ENCODE measurements at regions not wholly inside any gene's neighbourhood (a gene's known extent, or its start where the extent isn't known, plus 50 kb on each side); places are given as distances from the start of the nearest gene placed in this dataset.

DNA sequence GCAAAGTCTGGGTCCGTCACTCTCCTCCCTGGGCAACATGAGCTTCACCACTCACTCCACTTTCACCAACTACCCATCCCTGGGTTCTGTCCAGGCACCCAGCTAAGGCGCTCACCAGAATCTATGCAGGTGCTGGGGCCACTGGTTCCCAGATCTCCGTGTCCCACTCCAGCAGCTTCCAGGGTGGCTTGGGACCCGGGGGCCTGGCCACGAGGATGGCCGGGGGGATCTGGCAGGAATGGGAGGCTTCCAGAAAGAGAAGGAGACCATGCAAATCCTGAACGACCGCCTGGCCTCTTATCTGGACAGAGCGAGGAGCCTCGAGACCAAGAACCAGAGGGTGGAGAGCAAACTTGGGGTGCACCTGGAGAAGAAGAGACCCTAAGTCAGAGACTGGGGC is 1611.0 kb upstream of the ACO1 start:
- no peak for DNase-seq
- H3K27ac ChIP-seq (ENCODE audit: insufficient read depth in 1 of 2, low read depth in 1 of 2, low read length in 2 of 2, poor library complexity in 1 of 2, severe bottlenecking in 2 of 2), result no peak overlapping the region
- H3K36me3 ChIP-seq (ENCODE audit: control insufficient read depth in 4 of 4, insufficient read depth in 4 of 4, low read length in 3 of 4), result no peaks in the 10 kb centered on the region
- no peaks in the 10 kb centered on the region for H3K27me3 ChIP-seq (replicated peaks in 2 of 5; ENCODE audit: control insufficient read depth in 4 of 5, insufficient read depth in 5 of 5, low read length in 4 of 5)
- POLR2A ChIA-PET, result no interaction called here
- no peaks in the 10 kb centered on the region for H3K4me1 ChIP-seq (ENCODE audit: control extremely low read depth in 1 of 4, control insufficient read depth in 4 of 4, insufficient read depth in 4 of 4, low read length in 3 of 4)
- WGBS (ENCODE audit: insufficient coverage), result 98% methylated on average over 10 of the region's 10 CpGs
- CTCF ChIA-PET, result no interaction called here
- H3K4me3 ChIP-seq (ENCODE audit: control insufficient read depth in 1 of 7, extremely low read depth in 1 of 7, insufficient read depth in 4 of 7, low read depth in 2 of 7, low read length in 6 of 7), result no peak overlapping the region
- no peaks in the 10 kb centered on the region for H3K9me3 ChIP-seq (ENCODE audit: control extremely low read depth in 1 of 5, control insufficient read depth in 4 of 5, insufficient read depth in 2 of 5, low read depth in 1 of 5, low read length in 4 of 5)

DNA sequence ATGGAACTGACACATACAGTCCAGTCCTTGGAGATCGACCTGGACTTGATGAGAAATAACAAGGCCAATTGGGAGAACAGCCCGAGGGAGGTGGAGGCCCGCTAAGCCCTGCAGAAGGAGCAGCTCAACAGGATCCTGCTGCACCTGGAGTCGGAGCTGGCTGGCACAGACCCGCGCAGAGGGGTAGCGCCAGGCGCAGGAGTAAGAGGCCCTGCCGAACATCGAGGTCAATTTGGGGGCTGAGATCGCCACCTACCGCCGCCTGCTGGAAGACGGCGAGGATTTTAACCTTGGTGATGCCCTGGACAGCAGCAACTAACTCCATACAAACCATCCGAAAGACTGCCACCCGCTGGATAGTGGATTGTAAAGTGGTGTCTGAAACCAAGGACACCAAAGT is 1610.1 kb upstream of the ACO1 start:
- DNase-seq, result peak in 1 of 3 donors; percentile 1
- WGBS (ENCODE audit: insufficient coverage), result 75% methylated on average over 14 of the region's 17 CpGs
- CTCF ChIA-PET, result no interaction called here
- no peaks in the 10 kb centered on the region for H3K9me3 ChIP-seq (ENCODE audit: control extremely low read depth in 1 of 5, control insufficient read depth in 4 of 5, insufficient read depth in 2 of 5, low read depth in 1 of 5, low read length in 4 of 5)
- no peak overlapping the region for H3K27ac ChIP-seq (ENCODE audit: insufficient read depth in 1 of 2, low read depth in 1 of 2, low read length in 2 of 2, poor library complexity in 1 of 2, severe bottlenecking in 2 of 2)
- no peaks in the 10 kb centered on the region for H3K36me3 ChIP-seq (ENCODE audit: control insufficient read depth in 4 of 4, insufficient read depth in 4 of 4, low read length in 3 of 4)
- no peaks in the 10 kb centered on the region for H3K27me3 ChIP-seq (replicated peaks in 2 of 5; ENCODE audit: control insufficient read depth in 4 of 5, insufficient read depth in 5 of 5, low read length in 4 of 5)
- H3K4me1 ChIP-seq (ENCODE audit: control extremely low read depth in 1 of 4, control insufficient read depth in 4 of 4, insufficient read depth in 4 of 4, low read length in 3 of 4), result no peaks in the 10 kb centered on the region
- POLR2A ChIA-PET, result no interaction called here
- no peak overlapping the region for H3K4me3 ChIP-seq (ENCODE audit: control insufficient read depth in 1 of 7, extremely low read depth in 1 of 7, insufficient read depth in 4 of 7, low read depth in 2 of 7, low read length in 6 of 7)

DNA sequence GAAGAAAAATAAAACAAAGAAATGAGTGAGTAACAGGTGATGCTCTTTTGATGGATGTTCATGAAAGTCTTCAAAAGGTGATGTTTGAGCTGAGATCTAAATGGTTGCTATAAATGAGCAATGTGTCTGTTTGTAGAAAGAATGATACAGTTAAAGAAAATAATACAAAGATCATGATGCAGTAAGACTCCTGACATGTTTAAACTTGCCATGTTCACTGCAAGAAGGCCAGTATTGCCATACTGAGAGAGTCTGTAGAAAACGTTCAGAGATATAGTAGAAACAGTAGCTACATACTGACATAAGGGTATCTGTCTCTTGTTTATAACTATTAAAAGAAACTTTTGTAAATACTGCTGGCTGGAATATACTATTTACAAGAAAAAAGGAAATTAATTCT is 1609.2 kb upstream of the ACO1 start:
- no peak overlapping the region for H3K27ac ChIP-seq (ENCODE audit: insufficient read depth in 1 of 2, low read depth in 1 of 2, low read length in 2 of 2, poor library complexity in 1 of 2, severe bottlenecking in 2 of 2)
- DNase-seq, result no peak
- H3K27me3 ChIP-seq (replicated peaks in 2 of 5; ENCODE audit: control insufficient read depth in 4 of 5, insufficient read depth in 5 of 5, low read length in 4 of 5), result no peaks in the 10 kb centered on the region
- no peak overlapping the region for H3K4me3 ChIP-seq (ENCODE audit: control insufficient read depth in 1 of 7, extremely low read depth in 1 of 7, insufficient read depth in 4 of 7, low read depth in 2 of 7, low read length in 6 of 7)
- H3K36me3 ChIP-seq (ENCODE audit: control insufficient read depth in 4 of 4, insufficient read depth in 4 of 4, low read length in 3 of 4), result no peaks in the 10 kb centered on the region
- no peaks in the 10 kb centered on the region for H3K4me1 ChIP-seq (ENCODE audit: control extremely low read depth in 1 of 4, control insufficient read depth in 4 of 4, insufficient read depth in 4 of 4, low read length in 3 of 4)
- ChIA-PET POLR2A (no interaction called here), CTCF (no interaction called here)
- no CpG with 5 or more reads among the region's 1 CpG for WGBS (ENCODE audit: insufficient coverage)
- H3K9me3 ChIP-seq (ENCODE audit: control extremely low read depth in 1 of 5, control insufficient read depth in 4 of 5, insufficient read depth in 2 of 5, low read depth in 1 of 5, low read length in 4 of 5), result no peaks in the 10 kb centered on the region

DNA sequence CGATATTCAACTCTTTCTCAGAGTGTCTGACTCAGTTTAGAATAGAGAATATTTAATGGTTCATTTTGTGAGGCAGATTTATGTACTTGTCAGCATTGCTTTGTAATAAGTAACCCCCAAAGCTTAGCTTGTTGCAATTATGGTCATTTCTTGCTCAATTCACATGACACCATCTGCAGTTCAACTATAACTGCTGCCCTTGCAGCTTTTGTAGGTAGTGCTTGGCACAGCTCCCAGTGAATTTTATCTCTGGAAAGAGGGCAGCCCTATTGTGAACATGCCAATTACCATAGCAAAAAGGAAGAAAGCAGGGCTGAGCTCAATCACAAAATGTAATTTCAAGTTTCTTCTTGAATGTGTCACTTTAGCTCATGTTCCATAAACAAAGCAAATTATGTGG is 1587.7 kb upstream of the ACO1 start:
- ChIA-PET CTCF (no interaction called here), POLR2A (no interaction called here)
- no peak overlapping the region for H3K4me3 ChIP-seq (ENCODE audit: control insufficient read depth in 1 of 7, extremely low read depth in 1 of 7, insufficient read depth in 4 of 7, low read depth in 2 of 7, low read length in 6 of 7)
- no peaks in the 10 kb centered on the region for H3K9me3 ChIP-seq (ENCODE audit: control extremely low read depth in 1 of 5, control insufficient read depth in 4 of 5, insufficient read depth in 2 of 5, low read depth in 1 of 5, low read length in 4 of 5)
- no peaks in the 10 kb centered on the region for H3K36me3 ChIP-seq (ENCODE audit: control insufficient read depth in 4 of 4, insufficient read depth in 4 of 4, low read length in 3 of 4)
- no peak overlapping the region for H3K27ac ChIP-seq (ENCODE audit: insufficient read depth in 1 of 2, low read depth in 1 of 2, low read length in 2 of 2, poor library complexity in 1 of 2, severe bottlenecking in 2 of 2)
- H3K4me1 ChIP-seq (ENCODE audit: control extremely low read depth in 1 of 4, control insufficient read depth in 4 of 4, insufficient read depth in 4 of 4, low read length in 3 of 4), result no peaks in the 10 kb centered on the region
- H3K27me3 ChIP-seq (replicated peaks in 2 of 5; ENCODE audit: control insufficient read depth in 4 of 5, insufficient read depth in 5 of 5, low read length in 4 of 5), result no peaks in the 10 kb centered on the region
- no CpG with 5 or more reads among the region's 1 CpG for WGBS (ENCODE audit: insufficient coverage)
- no peak for DNase-seq

DNA sequence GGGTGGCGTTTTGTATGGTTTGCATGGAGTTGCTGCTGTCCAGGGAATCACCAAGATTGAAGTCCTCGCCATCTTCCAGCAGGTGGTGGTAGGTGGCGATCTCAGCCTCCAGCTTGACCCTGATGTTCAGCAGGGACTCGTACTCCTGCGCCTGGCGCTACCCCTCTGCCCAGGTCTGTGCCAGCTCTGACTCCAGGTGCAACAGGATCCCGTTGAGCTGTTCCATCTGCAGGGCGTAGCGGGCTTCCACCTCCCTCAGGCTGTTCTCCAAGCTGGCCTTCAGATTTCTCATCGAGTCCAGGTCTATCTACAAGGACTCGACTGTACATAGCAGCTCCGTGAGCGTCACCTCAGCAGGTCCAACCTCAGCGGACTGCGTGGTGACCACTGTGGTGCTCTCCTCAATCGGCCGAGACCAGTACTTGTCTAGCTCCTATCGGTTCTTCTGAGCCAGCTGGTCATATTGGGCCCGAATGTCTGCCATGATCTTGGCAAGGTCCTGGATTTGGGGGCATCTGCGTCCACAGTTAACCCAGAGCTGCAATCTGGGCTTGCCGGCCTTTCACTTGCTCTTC is 1584.8 kb upstream of the ACO1 start:
- DNase-seq, result no peak
- Histone ChIP-seq H3K9me3 (ENCODE audit: control extremely low read depth in 1 of 5, control insufficient read depth in 4 of 5, insufficient read depth in 2 of 5, low read depth in 1 of 5, low read length in 4 of 5) (no peaks in the 10 kb centered on the region), H3K27me3 (replicated peaks in 2 of 5; ENCODE audit: control insufficient read depth in 4 of 5, insufficient read depth in 5 of 5, low read length in 4 of 5) (no peaks in the 10 kb centered on the region), H3K4me1 (ENCODE audit: control extremely low read depth in 1 of 4, control insufficient read depth in 4 of 4, insufficient read depth in 4 of 4, low read length in 3 of 4) (no peaks in the 10 kb centered on the region), H3K27ac (ENCODE audit: insufficient read depth in 1 of 2, low read depth in 1 of 2, low read length in 2 of 2, poor library complexity in 1 of 2, severe bottlenecking in 2 of 2) (no peak overlapping the region), H3K4me3 (ENCODE audit: control insufficient read depth in 1 of 7, extremely low read depth in 1 of 7, insufficient read depth in 4 of 7, low read depth in 2 of 7, low read length in 6 of 7) (no peak overlapping the region), H3K36me3 (ENCODE audit: control insufficient read depth in 4 of 4, insufficient read depth in 4 of 4, low read length in 3 of 4) (no peaks in the 10 kb centered on the region)
- ChIA-PET POLR2A (no interaction called here), CTCF (no interaction called here)
- 93% methylated on average over 21 of the region's 21 CpGs for WGBS (ENCODE audit: insufficient coverage)

DNA sequence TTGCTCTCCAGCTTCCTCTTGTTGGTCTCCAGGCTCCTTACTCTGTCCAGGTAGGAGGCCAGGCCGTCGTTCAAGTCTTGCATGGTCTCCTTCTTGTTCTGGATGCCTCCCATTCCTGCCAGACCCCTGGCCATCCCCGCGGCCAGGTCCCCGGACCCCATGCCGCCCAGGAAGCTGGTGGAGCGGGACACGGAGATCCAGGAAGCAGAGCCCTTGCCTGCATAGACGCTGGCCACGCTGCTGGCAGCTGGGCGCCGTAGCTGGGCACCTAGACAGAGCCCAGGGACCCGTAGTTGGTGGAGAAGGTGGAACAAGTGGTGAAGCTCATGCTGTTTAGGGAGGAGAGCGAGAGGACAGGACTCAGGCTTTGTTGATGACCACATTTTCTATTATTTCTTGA is 1584.0 kb upstream of the ACO1 start:
- no peaks in the 10 kb centered on the region for H3K27me3 ChIP-seq (replicated peaks in 2 of 5; ENCODE audit: control insufficient read depth in 4 of 5, insufficient read depth in 5 of 5, low read length in 4 of 5)
- H3K36me3 ChIP-seq (ENCODE audit: control insufficient read depth in 4 of 4, insufficient read depth in 4 of 4, low read length in 3 of 4), result no peaks in the 10 kb centered on the region
- no peak for DNase-seq
- no peak overlapping the region for H3K27ac ChIP-seq (ENCODE audit: insufficient read depth in 1 of 2, low read depth in 1 of 2, low read length in 2 of 2, poor library complexity in 1 of 2, severe bottlenecking in 2 of 2)
- POLR2A ChIA-PET, result no interaction called here
- 94% methylated on average over 13 of the region's 14 CpGs for WGBS (ENCODE audit: insufficient coverage)
- no peaks in the 10 kb centered on the region for H3K4me1 ChIP-seq (ENCODE audit: control extremely low read depth in 1 of 4, control insufficient read depth in 4 of 4, insufficient read depth in 4 of 4, low read length in 3 of 4)
- CTCF ChIA-PET, result no interaction called here
- no peaks in the 10 kb centered on the region for H3K9me3 ChIP-seq (ENCODE audit: control extremely low read depth in 1 of 5, control insufficient read depth in 4 of 5, insufficient read depth in 2 of 5, low read depth in 1 of 5, low read length in 4 of 5)
- no peak overlapping the region for H3K4me3 ChIP-seq (ENCODE audit: control insufficient read depth in 1 of 7, extremely low read depth in 1 of 7, insufficient read depth in 4 of 7, low read depth in 2 of 7, low read length in 6 of 7)

DNA sequence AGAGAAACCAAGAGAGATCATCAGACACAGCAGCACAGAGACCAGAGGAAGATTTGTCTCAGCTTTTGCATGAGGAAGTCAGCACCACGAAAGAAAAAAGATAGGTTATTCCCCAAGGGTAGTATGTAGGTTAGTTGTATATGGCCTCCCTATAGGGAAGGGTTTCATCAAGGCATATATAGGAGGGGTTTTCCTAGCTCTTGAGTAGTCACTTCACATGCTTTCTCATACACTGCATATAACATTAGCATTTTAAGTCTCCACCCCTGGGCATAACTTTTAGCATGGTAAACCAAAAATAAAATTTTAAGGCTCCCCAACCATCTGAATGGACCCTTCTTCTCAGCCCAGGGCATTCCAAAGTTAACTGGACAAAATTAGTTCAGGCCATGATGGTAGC is 1571.6 kb upstream of the ACO1 start:
- CTCF ChIA-PET, result no interaction called here

More for the DNA sequence above, 1571.6 kb upstream of the ACO1 start:
- DNase-seq, result no peak
- WGBS (ENCODE audit: insufficient coverage), result 83% methylated on average over 1 of the region's 1 CpG
- H3K27me3 ChIP-seq (replicated peaks in 2 of 5; ENCODE audit: control insufficient read depth in 4 of 5, insufficient read depth in 5 of 5, low read length in 4 of 5), result no peaks in the 10 kb centered on the region
- no peaks in the 10 kb centered on the region for H3K9me3 ChIP-seq (ENCODE audit: control extremely low read depth in 1 of 5, control insufficient read depth in 4 of 5, insufficient read depth in 2 of 5, low read depth in 1 of 5, low read length in 4 of 5)
- H3K36me3 ChIP-seq (ENCODE audit: control insufficient read depth in 4 of 4, insufficient read depth in 4 of 4, low read length in 3 of 4), result no peaks in the 10 kb centered on the region
- POLR2A ChIA-PET, result no interaction called here
- H3K27ac ChIP-seq (ENCODE audit: insufficient read depth in 1 of 2, low read depth in 1 of 2, low read length in 2 of 2, poor library complexity in 1 of 2, severe bottlenecking in 2 of 2), result no peak overlapping the region
- H3K4me3 ChIP-seq (ENCODE audit: control insufficient read depth in 1 of 7, extremely low read depth in 1 of 7, insufficient read depth in 4 of 7, low read depth in 2 of 7, low read length in 6 of 7), result no peak overlapping the region
- H3K4me1 ChIP-seq (ENCODE audit: control extremely low read depth in 1 of 4, control insufficient read depth in 4 of 4, insufficient read depth in 4 of 4, low read length in 3 of 4), result no peaks in the 10 kb centered on the region
